Upper lobe of left lung (tissue), 6 donors: ENCODE measurements at regions not wholly inside any gene's neighbourhood (a gene's known extent, or its start where the extent isn't known, plus 50 kb on each side); places are given as distances from the start of the nearest gene placed in this dataset.
A peak's percentile ranks its signal among the peaks of the same experiment; 100 is the strongest.
"Not testable (repeated sequence)": the region's sequence is repeated elsewhere in the genome, so short reads cannot be mapped to it uniquely, and the experiment has no call there.

Experiments used
- ATAC-seq, 2 donors: fragments of 200-7000 bp; cut with Tn5 transposase; one replicate each; pipeline ENCODE4 v1.9.1; 2022; ENCODE audit warnings: mild to moderate bottlenecking in 2 of 2, moderate library complexity in 2 of 2; ENCODE audit not compliant: low FRiP score in 2 of 2
- DNase-seq, 2 donors: peaks; one replicate each; pipeline ENCODE4 v3.0.0-alpha.2; 2019 to 2020
- H3K27ac ChIP-seq, 4 donors: fragments of 200-600 bp; sonication (generic); one replicate each; pipeline ENCODE4 v1.5.1; 2016 to 2019
- H3K27me3 ChIP-seq, 4 donors: fragments of 200-600 bp; sonication (generic); one replicate each; pipeline ENCODE4 v1.5.1; 2017 to 2019
- H3K36me3 ChIP-seq, 4 donors: fragments of 200-600 bp; sonication (generic); one replicate each; pipeline ENCODE4 v1.5.1; 2016 to 2019
- H3K4me1 ChIP-seq, 4 donors: fragments of 200-600 bp; sonication (generic); one replicate each; pipeline ENCODE4 v1.5.1; 2018 to 2019
- H3K4me3 ChIP-seq, 4 donors: fragments of 200-600 bp; sonication (generic); one replicate each; pipeline ENCODE4 v1.5.1; 2017 to 2019; ENCODE audit warnings: mild to moderate bottlenecking in 2 of 4, moderate library complexity in 1 of 4
- H3K9me3 ChIP-seq, 4 donors: fragments of 200-600 bp; sonication (generic); one replicate each; pipeline ENCODE4 v1.5.1; 2018 to 2019
- CTCF ChIP-seq, 6 experiments: fragments of 450-650 bp in 4 of 6; fragments of 200-600 bp in 2 of 6; sonication (generic) in 2 of 6; IDR thresholded peaks; one replicate each; pipeline ENCODE4 v1.5.1; 2016 to 2019; ENCODE audit warnings: antibody characterized with exemption in 6 of 6
- EP300 ChIP-seq, 4 donors: sonication (generic); formaldehyde crosslinking; IDR thresholded peaks; one replicate each; pipeline ENCODE4 v1.5.1; 2017; ENCODE audit warnings: antibody characterized with exemption in 4 of 4, control low read depth in 2 of 4
- POLR2A ChIP-seq, 4 donors: fragments of 450-650 bp; IDR thresholded peaks; one replicate each; pipeline ENCODE4 v1.5.1; 2016 to 2017; ENCODE audit warnings: antibody characterized with exemption in 4 of 4, mild to moderate bottlenecking in 2 of 4
- POLR2AphosphoS5 ChIP-seq, 2 donors: sonication (generic); formaldehyde crosslinking; IDR thresholded peaks; one replicate each; pipeline ENCODE4 v1.5.1; 2017; ENCODE audit warnings: antibody characterized with exemption in 2 of 2
- WGBS, 2 donors: methylation state at CpG; one replicate each; pipeline ENCODE4 v1.1.5; 2017 to 2018; 5-methylcytosine and 5-hydroxymethylcytosine counted together
- donor health status: DM: no; HTN: no; CAD: no; lungs with moderate emphysema.
- donor health status: DM: no; HTN: yes; CAD: no; lungs with severe emphysema.

GRCh38 chr6:1215884-1216487 lies 95.9 kb upstream of the FOXQ1 start:
- Histone ChIP-seq H3K36me3 (no peaks in the 10 kb centered on the region), H3K4me3 (no peak overlapping the region), H3K9me3 (no peaks in the 10 kb centered on the region), H3K27me3 (no peaks in the 10 kb centered on the region), H3K4me1 (no peaks in the 10 kb centered on the region), H3K27ac (no peak overlapping the region)
- 68 to 70% methylated on average over 10 to 11 of the region's 11 CpGs for WGBS, 2 donors
- no peak for TF ChIP-seq POLR2AphosphoS5 (IDR thresholded peaks at IDR 0.05)
- no peak for TF ChIP-seq POLR2A (IDR thresholded peaks at IDR 0.05)
- TF ChIP-seq EP300 (IDR thresholded peaks at IDR 0.05): no peak
- no peak for TF ChIP-seq CTCF (IDR thresholded peaks at IDR 0.05)
- ATAC-seq: peak; percentile 23 to 58
- DNase-seq: no peak

GRCh38 chr6:1215023-1215422 lies 96.9 kb upstream of the FOXQ1 start:
- Histone ChIP-seq H3K27me3 (no peaks in the 10 kb centered on the region), H3K9me3 (no peaks in the 10 kb centered on the region), H3K27ac (no peak overlapping the region), H3K4me3 (no peak overlapping the region), H3K36me3 (no peaks in the 10 kb centered on the region), H3K4me1 (no peaks in the 10 kb centered on the region)
- ATAC-seq (no peak), DNase-seq (no peak)
- TF ChIP-seq POLR2A (IDR thresholded peaks at IDR 0.05): no peak
- no peak for TF ChIP-seq CTCF (IDR thresholded peaks at IDR 0.05)
- no peak for TF ChIP-seq POLR2AphosphoS5 (IDR thresholded peaks at IDR 0.05)
- TF ChIP-seq EP300 (IDR thresholded peaks at IDR 0.05): no peak
- 87 to 89% methylated on average over 1 to 3 of the region's 3 CpGs for WGBS, 2 donors

GRCh38 chr6:1212919-1213318 lies 99.0 kb upstream of the FOXQ1 start:
- no peaks in the 10 kb centered on the region for H3K4me1 ChIP-seq
- H3K27ac ChIP-seq: no peak overlapping the region
- TF ChIP-seq POLR2A (IDR thresholded peaks at IDR 0.05) (no peak), POLR2AphosphoS5 (IDR thresholded peaks at IDR 0.05) (no peak), CTCF (IDR thresholded peaks at IDR 0.05) (no peak), EP300 (IDR thresholded peaks at IDR 0.05) (no peak)
- no peaks in the 10 kb centered on the region for H3K27me3 ChIP-seq
- no peak overlapping the region for H3K4me3 ChIP-seq
- WGBS, 2 donors: 33 to 60% methylated on average over 2 of the region's 2 CpGs
- ATAC-seq (no peak), DNase-seq (no peak)
- H3K9me3 ChIP-seq: no peaks in the 10 kb centered on the region
- H3K36me3 ChIP-seq: no peaks in the 10 kb centered on the region

- not testable (repeated sequence) for H3K27ac ChIP-seq, H3K4me1 ChIP-seq, H3K36me3 ChIP-seq, DNase-seq, ATAC-seq, H3K9me3 ChIP-seq, H3K27me3 ChIP-seq, H3K4me3 ChIP-seq
Observed at GRCh38 chr6:1212138-1212537, 99.8 kb upstream of the FOXQ1 start.

- not testable (repeated sequence) for H3K9me3 ChIP-seq, H3K4me3 ChIP-seq, H3K4me1 ChIP-seq, ATAC-seq, H3K27ac ChIP-seq, H3K27me3 ChIP-seq, DNase-seq, H3K36me3 ChIP-seq
- 74 to 75% methylated on average over 1 of the region's 1 CpG for WGBS, 2 donors
Observed at GRCh38 chr6:1210631-1211030, 101.3 kb upstream of the FOXQ1 start.

- no peak for ATAC-seq
- TF ChIP-seq CTCF (IDR thresholded peaks at IDR 0.05): no peak
- no peak for TF ChIP-seq POLR2AphosphoS5 (IDR thresholded peaks at IDR 0.05)
- no peak for TF ChIP-seq EP300 (IDR thresholded peaks at IDR 0.05)
Observed at GRCh38 chr6:1208876-1209275, 103.0 kb upstream of the FOXQ1 start.

More at GRCh38 chr6:1208876-1209275, 103.0 kb upstream of the FOXQ1 start:
- Histone ChIP-seq H3K9me3 (no peaks in the 10 kb centered on the region), H3K4me3 (no peak overlapping the region), H3K27ac (no peak overlapping the region), H3K27me3 (no peaks in the 10 kb centered on the region), H3K36me3 (no peaks in the 10 kb centered on the region), H3K4me1 (no peaks in the 10 kb centered on the region)
- 75 to 84% methylated on average over 2 of the region's 2 CpGs for WGBS, 2 donors
- DNase-seq: no peak
